Left renal cortex interstitium (tissue), 4 donors: ENCODE measurements at regions not wholly inside any gene's neighbourhood (a gene's known extent, or its start where the extent isn't known, plus 50 kb on each side); places are given as distances from the start of the nearest gene placed in this dataset.

Experiments
- DNase-seq, 4 donors: peaks; one replicate each; pipeline ENCODE4 v3.0.0-alpha.2; 2013; ENCODE audit warnings: low read depth in 4 of 4, low spot score in 2 of 4, missing footprints in 1 of 4

DNA sequence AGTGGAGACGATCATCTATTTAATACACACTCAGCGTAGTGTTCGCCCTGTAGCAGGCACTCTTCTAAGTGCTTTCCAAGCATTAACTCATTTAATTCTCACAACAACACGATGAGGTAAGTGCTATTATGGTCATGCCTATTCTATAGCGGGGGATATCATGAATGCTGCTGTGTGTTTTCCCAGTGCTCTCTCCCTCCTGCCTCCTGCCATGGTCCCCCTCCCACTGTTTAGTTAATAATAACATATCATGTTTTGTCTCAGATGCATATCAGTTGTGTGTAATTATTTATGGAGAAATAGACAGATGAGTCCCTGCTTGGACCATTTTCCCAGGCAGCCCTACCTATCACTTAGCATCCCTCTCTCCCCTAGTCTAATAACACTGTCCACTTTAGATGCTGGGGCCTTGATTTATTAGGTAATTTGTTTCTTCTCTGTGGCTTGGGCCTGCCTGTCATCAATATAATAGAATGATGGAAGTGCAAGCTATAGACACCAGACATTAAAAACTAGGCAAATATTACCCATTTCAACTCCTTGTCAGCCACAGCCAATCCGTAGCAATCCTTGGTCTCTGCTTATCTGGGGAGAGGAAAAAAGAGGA is 122.9 kb upstream of the TLE3 start:
- no peak for DNase-seq

DNA sequence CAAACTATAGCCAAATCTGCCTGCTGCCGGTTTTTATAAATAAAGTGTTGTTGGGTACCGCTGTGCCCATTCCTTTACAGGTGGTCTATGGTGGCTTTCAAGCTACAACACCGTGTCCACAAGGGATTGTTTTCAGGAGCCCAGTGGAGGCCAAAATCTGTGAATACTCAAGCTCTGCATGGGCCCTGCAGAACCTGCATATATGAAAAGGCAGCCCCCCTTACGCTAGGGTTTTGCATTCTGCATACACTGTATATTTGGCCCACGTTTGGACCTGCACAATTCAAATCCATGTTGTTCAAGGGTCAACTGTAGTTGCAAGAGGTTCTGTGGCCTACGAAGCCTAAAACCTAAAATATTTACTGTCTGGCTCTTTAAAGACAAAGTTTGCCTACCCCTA is 122.2 kb upstream of the TLE3 start:
- no peak for DNase-seq

DNA sequence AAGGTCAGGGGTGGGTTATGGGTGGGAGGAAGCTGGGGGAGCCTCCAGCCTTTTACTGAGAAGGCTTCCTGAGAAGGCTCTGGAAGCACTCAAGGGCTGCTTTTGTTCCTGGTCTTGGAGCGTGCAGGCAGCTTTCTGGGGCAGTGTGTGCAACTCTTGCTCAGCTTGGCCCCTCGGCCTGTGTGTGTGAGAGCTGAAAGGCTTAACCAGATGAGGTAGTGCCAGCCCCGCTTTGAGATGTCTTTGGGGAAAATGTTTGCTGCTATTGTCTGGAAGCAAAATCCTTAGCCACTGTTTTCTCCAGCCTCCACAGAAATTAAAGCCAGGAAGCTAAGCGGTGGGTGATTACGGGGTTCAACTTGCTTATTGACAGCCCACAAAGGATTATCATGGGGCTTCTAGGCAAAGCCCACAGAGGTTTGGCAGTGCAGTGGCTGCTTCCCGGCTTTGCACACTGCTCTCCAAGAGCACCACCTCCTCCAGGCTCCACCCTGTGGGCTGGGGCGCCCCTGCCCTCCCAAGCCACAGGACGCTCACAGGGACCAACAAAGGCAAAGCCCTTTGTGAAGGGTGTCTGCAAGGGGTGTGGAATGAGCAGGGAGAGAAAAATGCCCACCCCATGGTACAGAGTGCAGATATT is 121.7 kb upstream of the TLE3 start:
- no peak for DNase-seq

- no peak for DNase-seq
Observed at GRCh38 chr15:70217226-70218160, 119.8 kb upstream of the TLE3 start.

DNA sequence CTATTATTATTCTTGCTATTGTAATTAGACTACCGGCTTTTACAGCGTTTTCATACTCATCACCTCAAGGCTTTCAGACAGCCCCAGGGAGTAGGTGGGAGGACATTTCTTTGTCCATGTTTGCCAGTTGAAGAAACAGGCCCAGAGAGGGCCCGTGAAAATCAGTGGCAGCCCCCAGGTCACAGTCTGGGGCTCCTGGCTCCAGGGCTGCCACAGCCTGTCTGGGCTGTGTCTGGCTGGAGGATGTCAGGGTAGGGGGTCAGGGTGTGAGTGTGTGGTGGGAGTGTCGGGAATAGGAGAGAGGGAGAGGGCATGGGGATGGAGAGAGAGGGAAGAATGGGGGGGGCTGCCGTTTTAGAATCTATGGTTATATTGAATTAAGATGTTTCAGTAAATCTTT is 118.2 kb upstream of the TLE3 start:
- DNase-seq = no peak

DNA sequence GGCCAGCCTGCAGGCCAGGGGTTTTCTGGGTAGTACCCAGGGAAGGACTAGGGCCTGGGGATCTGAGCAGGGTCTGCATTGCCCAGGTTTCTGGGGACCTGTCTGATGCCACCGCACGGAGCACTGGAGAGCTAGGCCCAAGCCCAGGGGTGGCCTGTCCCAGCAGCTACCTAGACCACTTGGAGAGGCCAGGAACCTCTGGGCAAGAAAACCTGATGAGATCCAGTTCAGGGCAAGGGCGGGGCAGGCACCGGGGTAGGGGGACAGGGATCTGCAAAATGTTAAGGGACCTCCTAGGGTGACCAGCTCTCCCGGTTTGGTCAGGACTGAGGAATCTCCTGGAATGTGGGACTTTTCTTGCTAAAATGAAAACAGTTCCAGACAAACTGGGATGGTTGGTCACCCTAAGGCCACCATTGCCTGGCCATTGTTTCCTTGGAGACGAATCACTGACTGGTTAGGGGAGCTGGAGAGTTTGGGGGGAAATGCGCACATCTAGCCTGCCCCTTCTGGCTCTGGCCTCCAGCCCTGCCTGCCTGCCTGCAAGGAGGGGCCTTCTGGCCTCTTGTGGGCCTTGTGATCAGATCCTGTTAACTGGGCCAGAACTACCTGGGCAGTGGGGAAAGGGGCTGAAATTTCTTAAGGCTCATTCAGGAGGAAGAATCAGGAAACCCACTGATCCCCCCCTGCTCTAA is 117.4 kb upstream of the TLE3 start:
- no peak for DNase-seq

- no peak for DNase-seq
Observed at GRCh38 chr15:70214276-70214675, 116.6 kb upstream of the TLE3 start.

DNA sequence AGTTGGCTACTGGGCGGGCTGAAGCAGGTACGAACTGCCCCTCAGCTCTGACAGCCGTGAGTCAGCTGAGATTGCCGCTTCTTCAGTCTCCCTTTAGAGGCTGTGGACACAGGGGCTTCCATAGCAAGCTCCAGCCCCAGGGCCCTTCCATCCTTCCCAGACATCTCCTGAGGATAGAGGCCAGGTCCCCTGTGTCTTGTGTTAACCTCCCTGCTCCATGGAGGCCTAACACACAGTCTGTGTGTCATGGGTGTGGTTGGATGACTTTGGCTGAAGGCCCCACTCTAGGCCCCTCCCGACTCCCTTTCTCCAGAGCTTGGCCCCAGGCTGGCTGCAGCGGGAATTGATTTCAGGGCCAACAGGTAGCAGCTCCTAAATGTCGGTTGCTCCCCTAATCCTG is 116.1 kb upstream of the TLE3 start:
- DNase-seq = no peak

- DNase-seq = no peak
Observed at GRCh38 chr15:70212963-70213315, 115.2 kb upstream of the TLE3 start.

- no peak for DNase-seq
Observed at GRCh38 chr15:70212286-70212962, 114.7 kb upstream of the TLE3 start.

DNA sequence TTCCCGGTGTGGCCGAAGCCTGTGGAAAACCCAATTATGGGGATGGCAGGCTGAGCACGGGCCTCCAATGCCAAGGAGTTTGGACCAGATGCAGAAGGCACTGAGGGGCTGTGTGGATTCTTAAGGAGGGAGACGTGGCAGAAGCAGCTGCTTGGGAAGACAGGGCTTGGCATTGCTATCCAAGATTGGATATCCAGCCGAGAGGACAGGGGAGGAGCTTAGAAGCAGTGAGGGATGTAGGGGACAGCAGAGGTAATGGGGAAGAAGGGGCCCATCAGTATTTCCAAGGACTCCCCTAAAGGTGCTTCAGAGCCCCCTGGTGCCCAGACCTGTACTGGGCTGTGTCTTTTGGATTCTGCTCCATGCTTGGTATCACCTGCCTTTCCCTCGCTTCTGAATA is 112.8 kb upstream of the TLE3 start:
- DNase-seq = no peak

- no peak for DNase-seq
Observed at GRCh38 chr15:70210076-70210475, 112.4 kb upstream of the TLE3 start.

- no peak for DNase-seq
Observed at GRCh38 chr15:70209499-70209898, 111.8 kb upstream of the TLE3 start.

DNA sequence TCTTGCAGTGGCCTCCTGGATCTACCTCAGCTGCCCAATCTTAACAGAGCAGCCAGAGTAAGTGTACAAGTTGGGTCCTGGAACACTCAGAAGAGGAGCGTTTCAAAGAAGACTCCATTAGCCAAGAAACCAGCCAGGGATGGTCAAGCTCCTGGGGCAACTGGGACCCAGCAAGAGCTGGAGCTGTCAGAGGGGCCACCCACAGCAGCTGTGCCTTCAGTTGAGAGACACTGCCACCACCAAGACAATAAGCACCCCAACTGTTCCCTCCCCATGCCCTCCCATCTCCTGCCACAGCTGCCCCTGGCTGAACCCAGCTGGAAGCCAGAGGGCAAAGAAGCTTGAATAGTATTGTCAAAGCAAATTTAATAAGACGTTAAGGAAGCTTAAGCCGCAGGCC is 110.6 kb upstream of the TLE3 start:
- DNase-seq = no peak

- no peak for DNase-seq
Observed at GRCh38 chr15:70206668-70207067, 109.0 kb upstream of the TLE3 start.

GRCh38 chr15:70204652-70205051 is 106.9 kb upstream of the TLE3 start:
- DNase-seq = no peak

DNA sequence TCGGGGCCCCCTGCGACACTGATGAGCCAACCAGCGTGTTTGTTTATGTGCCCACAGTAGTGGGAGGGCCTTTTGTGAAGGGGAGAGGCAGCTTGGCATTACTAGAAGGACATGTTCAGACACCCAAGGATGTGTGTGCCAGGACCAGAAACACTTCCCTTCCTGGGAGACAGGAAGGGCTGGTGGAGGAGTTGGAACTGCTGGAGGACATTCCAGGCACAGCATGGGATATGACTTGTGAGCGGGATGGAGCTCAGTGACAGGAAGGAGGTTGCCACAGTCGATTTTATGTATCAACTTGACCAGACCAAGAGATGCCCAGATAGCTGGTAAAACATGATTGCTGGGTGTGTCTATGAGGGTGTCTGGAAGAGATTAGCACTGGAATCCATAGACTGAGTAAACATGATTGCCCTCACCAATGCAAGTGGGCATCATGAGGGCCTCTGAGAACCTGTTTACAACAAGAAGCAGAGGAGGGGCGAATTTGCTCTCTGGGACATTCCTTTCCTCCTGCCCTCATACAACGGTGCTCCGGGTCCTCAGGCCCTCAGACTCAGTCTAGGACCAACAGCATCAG is 106.4 kb upstream of the TLE3 start:
- no peak for DNase-seq

GRCh38 chr15:70202756-70203155 is 105.0 kb upstream of the TLE3 start:
- DNase-seq = no peak

DNA sequence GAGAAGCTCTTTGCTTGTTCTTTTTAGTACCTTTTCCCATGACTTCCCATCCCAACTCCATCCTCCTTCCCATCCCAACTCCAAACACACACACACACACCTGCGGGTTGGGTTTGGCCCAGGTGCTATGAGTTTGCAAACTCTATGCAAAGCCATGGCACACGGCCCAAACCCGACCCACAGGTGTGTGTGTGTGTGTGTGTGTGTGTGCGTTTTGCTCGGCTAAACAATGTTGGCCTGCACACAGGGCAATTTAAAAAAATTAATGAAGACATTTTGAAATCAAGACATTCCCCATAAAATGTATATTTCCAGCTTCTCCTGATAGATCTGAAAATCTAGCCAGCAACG is 103.7 kb upstream of the TLE3 start:
- no peak for DNase-seq
